CD4-positive, alpha-beta T cell (primary cell): ENCODE measurements at regions not wholly inside any gene's neighbourhood (a gene's known extent, or its start where the extent isn't known, plus 50 kb on each side); places are given as distances from the start of the nearest gene placed in this dataset.

Experiments
- ATAC-seq: fragments of 200-7000 bp; cut with Tn5 transposase; one replicate; pipeline ENCODE4 v1.10.0; 2022; ENCODE audit warnings: mild to moderate bottlenecking; ENCODE audit not compliant: poor library complexity
- CTCF ChIA-PET: fragments of 350-600 bp; sonication (Branson Sonifier 250); formaldehyde crosslinking; loops from one replicate; lab custom pipeline; 2021; ENCODE audit warnings: antibody characterized with exemption, inconsistent platforms; lab: Charles Lee
- POLR2A ChIA-PET: fragments of 350-600 bp; sonication (Branson Sonifier 250); formaldehyde crosslinking; loops from one replicate; lab custom pipeline; 2021; ENCODE audit warnings: antibody characterized with exemption, inconsistent platforms; lab: Charles Lee
- DNase-seq, 14 experiments: peaks; one replicate each; pipeline ENCODE4 v3.0.0-alpha.2; 2013 to 2020; ENCODE audit warnings: mixed read lengths in 2 of 14
- H3K27ac ChIP-seq, 2 donors: one replicate each; pipeline versions ENCODE4 v1.5.1 to v1.7.0; 2013; ENCODE audit warnings: low read length in 2 of 2, low read depth in 1 of 2, mild to moderate bottlenecking in 1 of 2
- H3K27me3 ChIP-seq, 2 experiments: 1 replicate in 1 of 2; 2 replicates in 1 of 2; pipeline versions ENCODE4 v1.6.1 to v1.7.0; 2013; ENCODE audit warnings: low read length in 2 of 2, control low read depth in 1 of 2, mild to moderate bottlenecking in 1 of 2, moderate library complexity in 1 of 2; ENCODE audit not compliant: insufficient read depth in 2 of 2, control insufficient read depth in 1 of 2
- H3K36me3 ChIP-seq: one replicate; pipeline ENCODE4 v1.6.1; 2013; ENCODE audit warnings: low read length, control low read depth; ENCODE audit not compliant: insufficient read depth
- H3K4me1 ChIP-seq: one replicate; pipeline ENCODE4 v1.6.1; 2013; ENCODE audit warnings: low read length, control low read depth; ENCODE audit not compliant: insufficient read depth
- H3K4me3 ChIP-seq: one replicate; pipeline ENCODE4 v1.5.1; 2013; ENCODE audit warnings: mild to moderate bottlenecking, low read length, moderate library complexity
- H3K9me3 ChIP-seq, 2 experiments: 1 replicate in 1 of 2; 2 replicates in 1 of 2; pipeline versions ENCODE4 v1.6.1 to v1.7.0; 2013; ENCODE audit warnings: low read length in 2 of 2, mild to moderate bottlenecking in 2 of 2, control low read depth in 1 of 2, moderate library complexity in 1 of 2; ENCODE audit not compliant: control insufficient read depth in 1 of 2, insufficient read depth in 1 of 2
- H3K27ac Mint-ChIP-seq: one replicate; pipeline ENCODE4 v1.8.0; 2020; ENCODE audit warnings: mixed read lengths
- H3K27me3 Mint-ChIP-seq: one replicate; pipeline ENCODE4 v1.8.0; 2021; ENCODE audit warnings: mixed read lengths
- H3K36me3 Mint-ChIP-seq: one replicate; pipeline ENCODE4 v1.8.0; 2021; ENCODE audit warnings: low read depth, mixed read lengths
- H3K4me1 Mint-ChIP-seq: one replicate; pipeline ENCODE4 v1.8.0; 2021; ENCODE audit warnings: low read depth, mixed read lengths
- H3K4me3 Mint-ChIP-seq: one replicate; pipeline ENCODE4 v1.8.0; 2020; ENCODE audit warnings: mild to moderate bottlenecking, mixed read lengths
- H3K9me3 Mint-ChIP-seq: one replicate; pipeline ENCODE4 v1.8.0; 2020; ENCODE audit warnings: mixed read lengths
- intact Hi-C, 2 experiments: fragments of 100-400 bp; cut with DNase I in 1 of 2; cut with micrococcal nuclease in 1 of 2; formaldehyde crosslinking; loops; one replicate each; pipeline versions ENCODE4 v1.15.1 to v1.9.0; 2023 to 2025; cut with DNase I, micrococcal nuclease
- TF ChIP-seq, protein P1 (sequence below): fragments of 200-600 bp; IDR thresholded peaks from one replicate; pipeline ENCODE4 v1.8.0; 2022; ENCODE audit warnings: antibody characterized with exemption, mild to moderate bottlenecking

GRCh38 chr3:542021-542420, 345.5 kb downstream of the CHL1 start:
- H3K9me3 ChIP-seq = no peaks in the 10 kb centered on the region
- DNase-seq (no peak), ATAC-seq (no peak)
- Mint-ChIP-seq H3K27ac (no peak overlapping the region), H3K27me3 (no peaks in the 10 kb centered on the region), H3K4me1 (no peaks in the 10 kb centered on the region), H3K9me3 (no peaks in the 10 kb centered on the region), H3K4me3 (no peak overlapping the region), H3K36me3 (no peaks in the 10 kb centered on the region)
- intact Hi-C loops = no loop called here
- H3K27ac ChIP-seq = no peak overlapping the region
- TF ChIP-seq, protein P1, sequence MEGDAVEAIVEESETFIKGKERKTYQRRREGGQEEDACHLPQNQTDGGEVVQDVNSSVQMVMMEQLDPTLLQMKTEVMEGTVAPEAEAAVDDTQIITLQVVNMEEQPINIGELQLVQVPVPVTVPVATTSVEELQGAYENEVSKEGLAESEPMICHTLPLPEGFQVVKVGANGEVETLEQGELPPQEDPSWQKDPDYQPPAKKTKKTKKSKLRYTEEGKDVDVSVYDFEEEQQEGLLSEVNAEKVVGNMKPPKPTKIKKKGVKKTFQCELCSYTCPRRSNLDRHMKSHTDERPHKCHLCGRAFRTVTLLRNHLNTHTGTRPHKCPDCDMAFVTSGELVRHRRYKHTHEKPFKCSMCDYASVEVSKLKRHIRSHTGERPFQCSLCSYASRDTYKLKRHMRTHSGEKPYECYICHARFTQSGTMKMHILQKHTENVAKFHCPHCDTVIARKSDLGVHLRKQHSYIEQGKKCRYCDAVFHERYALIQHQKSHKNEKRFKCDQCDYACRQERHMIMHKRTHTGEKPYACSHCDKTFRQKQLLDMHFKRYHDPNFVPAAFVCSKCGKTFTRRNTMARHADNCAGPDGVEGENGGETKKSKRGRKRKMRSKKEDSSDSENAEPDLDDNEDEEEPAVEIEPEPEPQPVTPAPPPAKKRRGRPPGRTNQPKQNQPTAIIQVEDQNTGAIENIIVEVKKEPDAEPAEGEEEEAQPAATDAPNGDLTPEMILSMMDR = no peak
- ChIA-PET POLR2A (no interaction called here), CTCF (no interaction called here)
- H3K4me1 ChIP-seq = no peaks in the 10 kb centered on the region
- no peaks in the 10 kb centered on the region for H3K36me3 ChIP-seq
- H3K4me3 ChIP-seq = no peak overlapping the region
- H3K27me3 ChIP-seq = no peaks in the 10 kb centered on the region

DNA sequence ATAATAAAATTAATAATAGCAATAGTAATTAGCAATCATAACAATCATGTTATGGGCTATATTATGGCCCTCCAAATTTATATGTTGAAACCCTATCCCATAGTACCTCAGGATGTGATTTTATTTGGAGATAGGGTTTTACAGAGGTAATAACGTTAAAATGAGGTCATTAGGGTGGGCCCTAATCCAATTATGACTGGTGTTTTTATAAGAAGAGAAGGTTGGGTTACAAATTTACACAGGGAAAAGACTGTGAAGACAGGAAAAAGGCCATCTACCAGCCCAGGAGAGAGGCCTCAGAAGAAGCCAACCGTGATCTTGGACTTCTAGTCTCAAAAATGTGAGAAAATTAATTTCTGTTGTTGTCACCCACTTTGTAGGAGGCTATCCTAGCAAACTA, 353.1 kb downstream of the CHL1 start:
- Mint-ChIP-seq H3K4me1 (no peaks in the 10 kb centered on the region), H3K27me3 (no peaks in the 10 kb centered on the region), H3K27ac (no peak overlapping the region), H3K4me3 (no peak overlapping the region), H3K9me3 (peaks cover 5% of the 10 kb centered on the region), H3K36me3 (no peaks in the 10 kb centered on the region)
- POLR2A ChIA-PET = no interaction called here
- Histone ChIP-seq H3K27me3 (no peaks in the 10 kb centered on the region), H3K4me3 (no peak overlapping the region), H3K27ac (no peak overlapping the region), H3K9me3 (no peaks in the 10 kb centered on the region), H3K4me1 (no peaks in the 10 kb centered on the region), H3K36me3 (no peaks in the 10 kb centered on the region)
- TF ChIP-seq, protein P1 = no peak
- intact Hi-C loops = no loop called here
- no peak for DNase-seq
- CTCF ChIA-PET = no interaction called here
- ATAC-seq = no peak

GRCh38 chr3:550471-550870, 353.9 kb downstream of the CHL1 start:
- H3K27me3 Mint-ChIP-seq = no peaks in the 10 kb centered on the region
- no peak for DNase-seq
- ChIA-PET CTCF (no interaction called here), POLR2A (no interaction called here)
- H3K36me3 ChIP-seq = no peaks in the 10 kb centered on the region
- no peaks in the 10 kb centered on the region for H3K27me3 ChIP-seq
- no peak overlapping the region for H3K4me3 Mint-ChIP-seq
- intact Hi-C loops = no loop called here
- no peak for ATAC-seq
- H3K9me3 Mint-ChIP-seq = peaks cover 7% of the 10 kb centered on the region
- H3K27ac Mint-ChIP-seq = no peak overlapping the region
- H3K36me3 Mint-ChIP-seq = no peaks in the 10 kb centered on the region
- no peak overlapping the region for H3K4me3 ChIP-seq
- H3K27ac ChIP-seq = no peak overlapping the region
- H3K4me1 ChIP-seq = no peaks in the 10 kb centered on the region
- TF ChIP-seq, protein P1 = no peak
- no peaks in the 10 kb centered on the region for H3K9me3 ChIP-seq
- H3K4me1 Mint-ChIP-seq = no peaks in the 10 kb centered on the region
